Femur (tissue), 1 donor: ENCODE measurements at regions not wholly inside any gene's neighbourhood (a gene's known extent, or its start where the extent isn't known, plus 50 kb on each side); places are given as distances from the start of the nearest gene placed in this dataset.
A peak's percentile ranks its signal among the peaks of the same experiment; 100 is the strongest.

ENCODE experiments used
- DNase-seq: peaks from one replicate; pipeline ENCODE4 v3.0.0-alpha.2; 2017

DNA sequence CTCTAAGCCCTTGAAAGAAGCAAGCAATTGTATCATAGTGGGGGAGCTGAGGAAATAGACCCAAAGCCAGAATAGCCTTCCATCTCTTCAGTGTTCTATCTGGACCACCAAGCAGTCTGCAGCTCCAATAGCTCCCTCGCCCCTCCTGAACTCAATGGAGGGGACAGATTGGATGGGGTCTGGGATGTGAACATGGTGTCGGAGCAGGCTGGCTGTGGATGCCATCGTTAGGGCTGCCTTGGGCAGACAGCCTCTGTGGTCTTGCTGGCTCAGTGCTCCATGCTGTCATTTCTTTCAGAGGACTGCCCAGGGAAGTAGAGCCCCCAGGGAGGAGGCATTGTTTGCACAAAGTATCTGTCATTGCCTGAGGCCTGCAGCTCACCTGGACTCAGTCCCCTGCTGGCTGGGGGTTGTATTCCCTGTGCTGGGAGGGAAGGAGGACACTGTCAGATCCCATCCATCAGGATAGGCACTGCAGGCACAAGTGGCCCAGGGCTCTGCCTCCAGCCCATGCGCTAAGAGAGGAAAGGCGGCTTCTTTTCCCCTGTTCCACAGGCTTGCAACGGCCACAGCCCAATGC is 537.7 kb downstream of the BUD13 start:
- DNase-seq: no peak

- peak; percentile 43 for DNase-seq
These were observed 539.2 kb downstream of the BUD13 start for GRCh38 chr11:116233561-116233960.

DNA sequence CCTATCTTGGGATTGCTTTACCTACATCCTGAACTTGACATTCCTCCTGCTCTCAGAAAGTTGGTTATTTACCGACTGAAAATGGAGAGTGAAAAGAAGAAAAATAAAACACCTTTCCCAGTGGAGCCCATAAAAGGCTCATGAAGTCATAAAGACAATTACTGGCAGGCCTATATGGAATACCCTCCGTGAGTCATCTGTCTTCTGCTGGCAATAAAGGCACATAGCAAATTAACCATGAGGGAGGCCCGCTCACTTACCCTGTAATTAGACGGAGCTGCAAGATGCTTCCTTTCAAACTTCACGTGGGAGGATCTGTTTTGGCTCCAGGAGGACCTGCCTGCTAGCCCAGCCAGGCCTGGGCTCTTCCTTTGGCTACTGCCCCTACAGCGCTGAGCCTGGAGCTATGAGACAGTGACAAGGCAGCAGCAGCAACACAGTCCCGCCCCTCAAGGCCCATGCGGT is 540.4 kb downstream of the BUD13 start:
- DNase-seq: peak; percentile 48

GRCh38 chr11:116231543-116231942 is 541.2 kb downstream of the BUD13 start:
- no peak for DNase-seq

GRCh38 chr11:116230438-116230837 is 542.3 kb downstream of the BUD13 start:
- DNase-seq: no peak

DNA sequence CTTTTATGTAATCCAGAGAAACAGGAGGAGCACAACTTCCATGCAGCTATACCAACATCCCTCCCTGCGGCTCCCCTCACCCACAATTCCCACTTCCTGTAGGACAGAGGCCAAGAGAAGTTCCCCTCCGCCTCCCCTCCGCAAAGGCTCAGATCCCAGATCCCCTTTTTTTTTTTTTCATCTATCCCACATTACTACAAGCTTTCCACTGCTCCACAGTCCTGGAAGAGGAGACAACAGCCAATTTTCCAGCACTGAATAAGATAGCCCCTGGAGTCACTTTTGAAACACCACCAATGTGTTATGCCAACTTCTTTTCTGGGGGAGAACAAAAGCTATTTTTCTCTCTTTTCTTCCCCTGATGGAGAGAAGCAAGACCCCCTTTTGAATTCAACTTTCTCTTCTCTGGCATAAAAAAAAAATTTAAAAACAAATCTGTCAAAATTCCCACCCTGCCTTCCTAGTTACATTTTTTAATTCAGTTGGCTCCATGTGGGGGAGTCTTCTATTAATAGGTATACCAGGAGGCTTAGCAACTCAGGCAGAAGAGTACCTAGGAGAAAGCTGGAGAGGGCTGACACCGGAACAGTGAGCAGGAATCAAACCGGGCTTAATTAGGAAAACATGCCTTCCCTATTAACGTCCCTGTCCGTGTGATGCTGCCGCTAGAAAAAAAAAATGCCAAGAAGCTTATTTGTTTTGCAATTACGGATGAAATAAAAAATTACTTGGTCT is 543.4 kb downstream of the BUD13 start:
- peak; percentile 80 for DNase-seq

DNA sequence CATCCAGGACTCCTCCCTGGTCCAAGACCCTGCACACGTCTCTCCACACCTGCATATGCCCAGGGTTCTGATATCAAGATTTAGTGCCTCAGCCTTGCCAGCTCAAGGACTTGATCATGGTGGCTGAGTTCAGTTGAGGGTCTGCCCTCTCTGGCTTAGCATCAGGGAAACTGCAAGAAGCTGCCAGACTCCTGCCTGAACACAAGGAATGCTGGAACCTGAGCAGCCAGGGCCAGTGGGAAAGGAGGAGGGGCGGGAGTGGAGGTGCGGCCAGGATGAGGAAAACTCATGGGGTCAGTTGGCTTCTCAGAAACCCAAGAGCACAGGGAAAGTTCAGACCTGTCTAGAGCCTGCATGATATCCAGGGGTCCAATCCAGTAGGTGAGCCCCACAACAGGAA is 546.1 kb downstream of the BUD13 start:
- no peak for DNase-seq

- DNase-seq: no peak
These were observed 546.8 kb downstream of the BUD13 start for GRCh38 chr11:116225784-116226585.

- DNase-seq: no peak
These were observed 547.6 kb downstream of the BUD13 start for GRCh38 chr11:116225236-116225635.

- DNase-seq: no peak
These were observed 547.9 kb downstream of the BUD13 start for GRCh38 chr11:116224889-116225200.

DNA sequence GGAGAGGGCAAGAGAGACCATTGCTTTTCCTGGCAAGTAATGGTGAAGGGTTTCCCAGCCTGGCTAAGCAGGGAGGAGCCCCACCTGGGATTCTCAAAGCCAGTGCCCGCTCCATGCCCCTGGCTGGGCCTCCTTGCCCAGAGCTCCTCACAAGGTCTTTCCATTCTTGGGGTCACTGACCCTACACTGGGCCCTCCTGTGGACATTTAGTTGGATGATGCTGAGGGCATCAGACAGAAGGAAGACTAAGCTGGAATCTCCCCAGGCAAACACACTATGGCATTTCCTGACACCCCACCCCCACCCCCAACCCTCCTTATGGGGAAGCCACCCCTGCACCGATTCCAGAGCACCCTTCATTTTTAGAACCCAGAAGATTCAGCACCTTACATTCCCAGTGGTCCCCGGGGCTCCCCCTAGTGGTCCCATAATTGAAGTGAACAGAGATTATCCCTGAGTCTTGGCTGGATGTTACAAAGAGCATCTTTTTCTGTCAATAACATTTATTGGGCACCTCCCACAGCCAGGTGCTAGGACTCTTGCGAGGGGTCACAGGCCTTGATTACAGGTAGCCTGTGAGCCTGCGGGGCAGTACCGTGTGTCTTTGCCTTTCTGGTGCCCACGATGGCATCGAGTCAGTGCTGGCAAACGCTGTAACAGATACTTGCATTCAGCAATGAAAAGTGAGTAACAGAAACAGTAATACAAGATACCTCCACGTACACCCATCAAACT is 548.5 kb downstream of the BUD13 start:
- DNase-seq: no peak

DNA sequence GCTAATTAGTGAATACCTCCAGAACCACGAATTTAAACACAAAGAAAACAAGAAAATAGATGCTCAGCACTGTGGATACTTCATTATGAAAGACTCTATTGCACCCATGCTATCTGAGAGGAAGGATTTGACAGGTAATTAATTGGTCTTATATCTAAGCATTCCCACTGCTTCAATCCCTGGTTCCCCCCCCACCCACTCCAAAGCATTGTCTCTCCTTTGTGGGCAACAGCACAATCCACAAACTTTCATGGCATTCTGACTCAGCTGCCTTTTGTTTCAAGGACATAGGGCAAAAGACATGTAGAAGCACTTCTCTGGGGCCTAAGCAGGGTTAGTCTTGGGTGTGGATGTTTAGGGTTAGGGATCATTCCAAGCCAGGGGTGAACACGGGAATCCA is 551.4 kb downstream of the BUD13 start:
- DNase-seq: no peak

GRCh38 chr11:116219171-116219635 is 553.6 kb downstream of the BUD13 start:
- no peak for DNase-seq

- DNase-seq: no peak
These were observed 555.3 kb downstream of the BUD13 start for GRCh38 chr11:116217441-116217840.

- DNase-seq: peak; percentile 59
These were observed 555.8 kb downstream of the BUD13 start for GRCh38 chr11:116217006-116217405.

DNA sequence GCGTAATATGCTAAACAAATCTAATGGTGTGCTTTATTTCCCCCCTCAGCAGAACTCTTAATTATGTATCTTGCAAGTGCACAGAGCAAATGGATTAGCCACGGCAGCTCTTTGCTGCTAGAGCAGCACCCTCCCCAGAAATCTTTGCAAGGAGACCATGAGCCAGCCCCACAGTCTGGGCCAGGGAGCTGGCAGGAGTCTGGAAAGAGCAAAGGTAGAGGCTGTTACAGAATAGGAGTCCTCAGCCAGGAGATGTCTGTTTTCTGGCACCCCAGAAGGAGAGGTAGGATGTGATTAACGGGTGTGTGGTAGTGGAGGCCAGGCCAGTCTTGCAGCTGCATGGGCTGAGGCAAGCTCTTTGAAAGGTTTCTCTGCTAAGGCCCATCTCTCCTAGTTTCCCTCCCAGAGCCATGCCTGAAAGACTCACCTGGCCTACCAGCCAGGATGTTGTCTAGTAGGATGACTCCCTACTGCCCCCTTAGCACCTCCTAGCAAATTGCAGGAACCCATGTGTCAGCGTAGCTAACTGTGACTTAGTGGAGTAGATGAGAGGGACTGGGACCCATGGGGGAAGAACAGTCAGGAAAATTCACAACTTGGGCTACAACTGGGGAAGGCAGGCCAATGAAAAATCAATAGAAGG is 557.2 kb downstream of the BUD13 start:
- no peak for DNase-seq

DNA sequence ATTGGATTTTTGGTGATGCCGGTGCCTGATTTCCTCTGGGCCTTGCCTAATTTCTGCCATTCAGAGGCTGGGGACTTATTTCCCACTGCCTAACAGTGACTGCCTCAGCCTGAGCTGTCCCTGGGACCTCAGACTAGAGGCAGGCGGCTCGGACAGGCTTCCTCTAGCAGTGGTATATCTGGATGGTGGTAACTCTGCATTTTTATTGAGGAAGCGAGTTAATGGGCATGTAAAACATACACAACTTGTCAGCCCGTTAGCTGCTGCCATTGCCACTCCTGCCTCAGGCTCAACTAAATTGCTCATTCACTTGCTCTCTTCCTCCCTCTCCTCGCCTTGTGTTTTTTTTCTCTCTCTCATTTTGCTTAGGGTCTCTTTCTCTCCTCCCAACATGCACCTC is 561.6 kb downstream of the BUD13 start:
- DNase-seq: no peak

DNA sequence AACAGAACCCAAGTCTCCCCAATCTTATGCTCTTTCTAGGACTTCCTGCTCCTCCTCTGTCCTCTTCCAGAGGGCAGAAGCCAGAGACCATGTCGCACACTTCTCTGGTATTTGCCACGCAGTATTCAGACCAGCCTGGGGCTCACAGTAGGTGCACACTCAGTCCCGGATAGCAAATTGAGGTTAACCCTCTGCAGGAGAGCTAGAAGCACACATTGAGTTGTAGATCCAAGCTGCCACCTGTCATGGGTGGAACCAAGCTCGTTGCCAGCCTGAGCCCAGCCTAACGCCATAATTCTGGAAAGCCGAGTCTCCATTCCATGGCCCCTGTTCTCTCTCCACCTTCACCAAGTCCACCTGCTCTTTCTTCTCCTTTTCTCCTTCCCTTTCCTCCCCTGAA is 562.1 kb downstream of the BUD13 start:
- DNase-seq: no peak

- DNase-seq: no peak
These were observed 563.5 kb downstream of the BUD13 start for GRCh38 chr11:116209255-116209654.

DNA sequence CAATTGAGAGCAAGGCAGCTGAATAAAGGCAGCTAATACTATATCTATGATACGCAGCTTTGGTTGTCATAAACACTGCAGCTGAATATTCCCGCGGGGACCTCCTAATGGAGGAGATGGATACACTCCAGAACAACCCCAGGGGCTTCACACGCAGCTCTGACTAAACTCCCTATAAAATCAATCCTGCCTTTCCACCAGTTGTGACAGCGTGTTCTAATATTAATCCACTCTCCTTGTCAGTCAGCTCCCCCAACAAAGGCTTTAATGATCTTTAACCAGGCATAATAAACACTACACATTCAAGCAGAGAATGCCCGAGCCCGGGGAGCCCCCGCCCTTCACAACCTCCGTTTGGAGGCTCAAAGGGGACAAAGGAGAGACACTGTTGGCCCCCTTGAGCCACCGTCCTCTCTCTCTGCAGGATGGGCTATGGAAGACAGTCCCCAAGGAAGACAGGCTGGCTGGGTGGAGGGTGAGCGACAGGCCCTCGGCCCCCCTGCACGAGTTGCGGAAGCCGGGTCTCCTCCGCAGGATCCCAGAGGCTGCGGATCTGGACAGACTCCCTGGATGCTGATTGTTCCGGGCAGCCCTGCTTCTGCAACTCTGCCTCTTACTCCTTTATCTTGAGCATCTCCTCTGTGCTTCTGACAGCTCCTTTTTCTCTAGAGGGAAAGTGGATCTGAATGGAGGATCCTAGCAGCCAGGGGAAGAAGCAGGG is 565.2 kb downstream of the BUD13 start:
- DNase-seq: peak; percentile 45

DNA sequence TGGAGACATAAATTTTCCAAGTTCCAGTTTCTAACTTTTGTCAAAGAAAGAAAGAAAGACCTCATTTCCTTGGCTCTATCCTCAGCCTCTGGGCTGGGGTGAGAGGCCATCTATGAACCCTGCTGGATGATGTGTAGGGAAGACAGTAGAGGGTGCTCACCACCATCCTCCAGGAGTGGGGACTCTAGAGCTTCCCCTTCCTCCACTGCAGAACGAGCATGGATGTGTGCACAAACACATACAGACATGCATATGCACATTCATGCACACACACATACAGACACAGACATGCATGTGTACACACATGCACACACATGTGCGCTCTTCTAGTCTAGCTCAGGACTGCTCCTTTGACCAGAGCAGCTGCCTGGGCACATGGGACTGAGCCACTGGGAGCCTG is 565.8 kb downstream of the BUD13 start:
- DNase-seq: no peak

DNA sequence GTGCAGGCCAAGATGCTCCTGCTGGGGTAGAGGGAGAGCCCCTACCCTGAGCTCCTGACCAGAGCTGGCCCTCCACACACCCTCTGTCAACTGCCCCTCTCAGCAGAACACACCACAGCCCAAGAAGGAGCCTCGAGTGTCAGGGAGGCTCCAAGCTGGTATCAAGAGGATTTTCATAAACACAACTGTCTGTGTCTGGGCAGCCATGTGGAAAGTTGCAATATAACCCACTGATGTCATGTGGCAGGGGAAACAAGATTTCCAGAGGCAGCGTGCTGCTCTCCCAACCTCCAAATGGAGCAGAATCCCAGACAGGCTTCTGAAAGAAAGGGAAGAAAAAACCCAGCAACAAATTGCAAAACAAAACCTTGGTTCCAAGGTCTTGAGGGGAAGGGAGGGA is 569.9 kb downstream of the BUD13 start:
- no peak for DNase-seq
